HG03095 (cell line): ENCODE measurements at regions not wholly inside any gene's neighbourhood (a gene's known extent, or its start where the extent isn't known, plus 50 kb on each side); places are given as distances from the start of the nearest gene placed in this dataset.
"Not testable (repeated sequence)": the region's sequence is repeated elsewhere in the genome, so short reads cannot be mapped to it uniquely, and the experiment has no call there.

Experiments used
- ATAC-seq: cut with Tn5 transposase; IDR thresholded peaks from one replicate; pipeline ENCODE4 v1.9.1; 2021; ENCODE audit warnings: moderate library complexity; ENCODE audit not compliant: unreplicated experiment

DNA sequence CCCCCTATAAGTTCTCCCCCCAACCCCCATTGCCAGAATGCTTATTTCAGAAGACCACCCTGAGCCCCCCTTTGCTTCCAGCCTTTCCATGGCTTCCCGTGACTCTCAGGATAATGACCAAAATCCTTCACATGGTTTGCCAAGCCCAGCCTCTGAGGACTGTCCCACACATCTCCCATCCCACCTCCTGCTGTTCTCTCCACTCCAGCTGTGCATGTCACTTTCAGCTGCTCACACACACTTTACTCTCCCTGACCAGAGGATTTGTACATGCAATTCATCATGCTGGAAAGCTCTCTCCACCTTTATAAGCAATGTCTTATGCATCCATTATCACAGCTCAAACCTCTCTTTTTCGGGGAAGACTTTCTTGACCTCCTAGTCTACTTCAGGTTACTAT lies 164.2 kb downstream of the PRL start:
- ATAC-seq: no peak

DNA sequence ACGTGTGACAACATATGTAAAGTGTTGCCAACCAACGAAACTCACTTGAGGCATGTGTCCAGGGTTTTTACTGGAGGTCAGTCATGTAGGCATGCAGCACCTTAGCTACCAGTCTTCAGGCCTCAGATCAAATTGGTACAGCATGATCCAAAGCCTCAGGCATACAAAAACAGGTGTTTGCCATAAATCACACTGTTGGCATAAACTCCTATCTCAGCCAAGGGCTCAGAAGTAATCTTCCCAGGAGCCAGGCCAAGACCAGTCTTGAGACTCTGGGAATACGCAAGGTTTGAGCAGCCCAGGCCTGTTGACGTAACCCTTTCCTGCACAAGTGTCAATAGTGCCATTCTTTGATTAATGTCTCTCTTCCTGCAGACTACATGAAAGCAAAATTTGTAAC lies 163.5 kb downstream of the PRL start:
- ATAC-seq: no peak

DNA sequence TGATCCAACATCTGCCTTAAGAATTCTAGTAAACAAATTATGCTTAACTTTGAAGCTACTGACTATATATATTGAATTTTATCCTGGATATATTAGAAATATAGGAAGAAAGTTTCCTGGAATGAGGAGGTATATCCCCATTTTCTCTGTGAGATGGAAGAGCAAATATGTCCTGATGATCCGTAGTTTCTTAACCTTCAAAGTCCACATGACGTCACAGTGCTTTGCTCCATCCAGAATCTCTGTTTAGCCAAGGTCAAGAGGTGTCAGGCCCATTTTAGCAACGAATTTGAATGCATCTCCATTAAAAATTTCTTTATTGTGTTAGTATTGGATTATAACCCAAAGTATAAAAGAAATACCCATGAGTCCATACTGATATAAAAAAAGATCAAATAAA lies 162.5 kb downstream of the PRL start:
- ATAC-seq: no peak

DNA sequence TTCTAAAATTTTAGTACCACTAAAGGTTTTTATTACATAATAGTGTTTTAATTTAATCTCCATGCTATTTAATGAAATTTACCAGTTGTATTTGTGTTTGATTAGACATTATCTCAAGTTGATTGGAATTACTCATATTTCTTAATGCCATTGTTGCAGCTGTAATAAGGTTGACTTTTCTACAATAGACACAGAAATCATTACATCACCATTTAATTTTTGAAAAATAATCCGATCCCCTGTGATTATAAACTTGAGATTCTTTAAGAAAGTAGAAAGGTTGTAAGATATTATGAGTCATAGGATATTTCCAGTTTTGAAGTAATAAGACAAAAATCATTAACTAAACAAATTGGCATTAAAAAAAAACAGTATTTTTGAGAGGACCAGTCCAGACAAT lies 161.4 kb downstream of the PRL start:
- ATAC-seq: no peak

DNA sequence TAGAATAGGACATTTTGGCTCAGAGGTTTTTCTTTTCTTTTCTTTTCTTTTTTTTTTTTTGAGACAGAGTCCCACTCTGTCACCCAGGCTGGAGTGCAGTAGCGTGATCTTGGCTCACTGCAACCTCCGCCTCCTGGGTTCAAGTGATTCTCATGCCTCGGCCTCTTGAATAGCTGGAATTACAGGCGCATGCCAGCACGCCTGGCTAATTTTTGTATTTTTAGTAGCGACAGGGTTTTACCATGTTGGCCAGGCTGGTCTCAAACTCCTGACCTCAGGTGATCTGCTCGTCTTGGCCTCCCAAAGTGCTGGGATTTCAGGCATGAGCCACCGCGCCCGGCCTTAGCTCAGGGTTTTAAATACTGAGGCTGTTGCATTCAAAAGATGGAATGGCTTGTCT lies 156.1 kb downstream of the PRL start:
- ATAC-seq: not testable (repeated sequence)

DNA sequence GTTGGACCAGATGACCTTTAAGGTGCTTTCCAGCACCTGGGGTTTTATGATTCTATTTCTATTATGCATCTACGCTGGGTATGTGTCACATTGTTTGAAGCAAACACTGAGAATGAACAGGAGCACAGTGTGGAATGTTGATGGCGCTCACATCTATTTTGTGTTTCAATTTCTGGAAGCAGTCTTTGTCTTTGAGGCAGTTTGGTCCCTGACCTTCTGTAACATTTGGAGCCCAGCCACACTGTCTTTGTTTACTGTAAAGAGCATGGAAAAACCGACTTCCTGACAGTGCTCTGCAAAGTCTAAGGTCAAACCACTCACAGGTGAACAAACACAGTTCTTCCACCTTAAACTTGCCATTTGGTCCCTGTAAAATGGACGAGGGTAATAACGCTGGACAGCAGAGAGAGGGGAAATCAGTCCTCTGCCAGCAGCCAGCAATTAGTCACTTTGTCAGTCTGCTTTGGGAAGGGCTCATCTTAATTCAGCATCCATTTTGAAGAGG lies 155.5 kb downstream of the PRL start:
- no peak for ATAC-seq

DNA sequence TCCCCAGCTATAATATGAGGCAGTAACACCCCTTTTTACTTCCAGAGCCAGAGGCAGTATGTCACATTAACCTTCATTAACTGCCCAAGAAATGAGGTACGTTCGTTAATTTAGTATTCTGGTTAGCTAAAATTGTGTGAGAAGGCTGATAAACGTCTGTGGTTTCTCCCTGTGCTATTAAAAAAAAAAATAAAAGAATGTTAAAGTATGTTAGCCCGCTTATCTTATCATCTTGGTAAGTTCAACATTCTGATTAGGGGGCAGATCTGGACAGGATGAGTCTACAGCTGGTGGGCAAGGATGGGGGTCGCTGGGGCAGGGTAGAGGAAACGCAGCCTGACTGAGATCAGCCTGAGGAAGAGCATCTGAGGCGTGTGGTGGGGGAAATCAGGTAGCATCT lies 154.0 kb downstream of the PRL start:
- ATAC-seq: no peak

DNA sequence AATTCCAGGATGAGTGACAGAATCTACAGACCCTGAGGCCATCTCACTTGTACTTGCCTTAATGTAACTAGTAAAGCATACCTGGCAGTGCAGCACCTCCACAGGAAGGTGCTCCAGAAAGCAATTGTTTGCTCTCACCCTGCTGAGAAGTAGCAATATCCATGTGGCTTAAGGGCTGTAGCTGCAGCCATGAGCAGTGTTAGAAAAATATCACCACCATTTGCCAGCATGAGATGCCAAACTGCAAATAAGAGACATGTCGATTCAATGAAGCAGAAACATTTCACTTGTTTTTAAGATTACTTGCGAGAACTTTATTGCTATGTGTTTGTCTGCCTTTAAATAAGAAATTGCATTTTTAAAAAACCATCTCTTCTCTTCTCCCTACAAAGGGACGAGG lies 151.5 kb downstream of the PRL start:
- no peak for ATAC-seq

DNA sequence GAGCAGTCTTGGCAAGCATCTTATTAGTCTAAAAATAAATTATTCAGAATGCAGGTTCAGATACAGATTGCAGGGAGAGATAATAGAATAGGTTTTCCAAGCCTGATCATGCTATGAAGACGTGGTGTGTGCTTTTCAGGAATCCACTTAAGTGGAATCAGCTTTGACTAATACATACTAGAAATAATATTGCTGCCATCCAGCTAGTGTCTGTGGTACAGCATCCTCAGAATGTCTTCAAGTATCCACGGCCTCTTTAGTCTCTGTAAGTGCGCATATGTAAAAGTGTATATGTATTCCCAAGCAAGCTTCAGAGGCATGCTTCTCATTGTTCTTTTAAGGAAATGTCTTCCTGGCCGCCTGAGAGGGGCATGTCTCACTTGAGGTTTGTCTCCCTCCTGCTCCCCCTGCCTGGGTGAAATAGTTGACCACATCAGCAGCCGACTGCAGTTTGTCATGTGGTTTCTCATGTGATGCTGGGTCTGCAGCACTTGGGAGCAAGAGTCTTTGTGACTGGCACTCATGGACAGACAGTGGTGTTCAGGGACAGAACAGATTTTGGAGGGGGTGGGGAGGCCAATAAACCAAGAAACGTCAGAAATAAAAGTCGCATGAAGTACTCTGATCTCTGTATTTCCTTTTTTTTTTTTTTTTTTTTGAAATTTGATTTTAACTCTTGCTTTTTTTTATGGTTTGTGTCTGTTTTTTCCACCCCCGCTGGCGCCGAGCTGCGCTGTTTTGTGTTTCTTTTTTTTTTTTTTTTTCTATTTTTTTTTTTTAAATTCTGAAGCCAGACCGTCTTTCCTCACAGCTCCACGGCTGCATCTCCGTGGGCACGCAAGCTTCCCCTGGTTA lies 150.8 kb downstream of the PRL start:
- no peak for ATAC-seq

DNA sequence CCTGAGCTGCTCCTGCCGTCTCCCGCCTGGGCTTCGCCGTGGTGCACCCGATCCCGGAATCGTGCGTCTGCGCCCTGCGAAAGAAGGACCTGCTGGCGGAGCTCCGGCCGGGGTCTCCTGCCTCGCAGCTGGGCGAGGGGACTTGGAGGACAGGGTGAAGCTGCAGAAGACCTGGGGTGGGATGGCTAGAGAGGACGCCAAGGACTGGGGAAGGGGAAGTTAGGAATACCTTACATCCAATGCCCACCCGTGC lies 150.2 kb downstream of the PRL start:
- ATAC-seq: no peak

DNA sequence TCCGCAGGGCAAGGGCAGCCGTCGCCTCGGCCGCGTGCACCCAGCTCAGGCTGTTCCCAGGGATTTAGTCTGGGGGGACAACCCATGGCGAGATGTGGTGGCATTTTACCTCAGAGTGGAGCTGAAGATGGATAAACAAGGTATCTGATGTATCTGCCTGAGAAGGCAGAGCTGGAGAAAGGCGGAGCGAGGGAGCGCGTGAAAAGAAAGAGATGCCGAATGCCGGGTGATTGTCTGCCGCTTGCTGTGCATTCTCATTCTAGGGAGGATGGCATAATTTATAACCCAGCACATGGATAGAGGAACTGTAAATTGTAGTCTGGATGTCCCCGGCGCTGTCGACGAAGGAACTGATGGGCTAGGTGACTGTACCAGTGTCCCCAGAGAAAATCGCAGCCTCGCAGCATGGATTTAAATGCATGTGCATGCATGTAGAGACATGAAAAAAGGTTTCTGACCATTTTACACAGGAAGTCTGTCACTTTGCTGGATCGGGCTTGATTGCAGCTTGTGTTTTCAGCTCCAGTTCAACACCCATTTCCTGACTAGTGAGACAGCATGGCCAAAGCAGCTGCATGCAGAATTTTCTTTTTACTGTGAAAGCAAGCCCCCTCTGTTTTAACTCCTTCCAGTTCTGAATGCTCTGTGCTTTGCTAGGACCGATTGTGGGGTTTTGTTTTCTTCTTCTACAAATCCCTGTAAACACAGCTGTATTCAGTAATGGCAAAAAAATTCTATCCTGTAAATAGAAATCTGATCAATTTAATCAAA lies 149.7 kb downstream of the PRL start:
- no peak for ATAC-seq

DNA sequence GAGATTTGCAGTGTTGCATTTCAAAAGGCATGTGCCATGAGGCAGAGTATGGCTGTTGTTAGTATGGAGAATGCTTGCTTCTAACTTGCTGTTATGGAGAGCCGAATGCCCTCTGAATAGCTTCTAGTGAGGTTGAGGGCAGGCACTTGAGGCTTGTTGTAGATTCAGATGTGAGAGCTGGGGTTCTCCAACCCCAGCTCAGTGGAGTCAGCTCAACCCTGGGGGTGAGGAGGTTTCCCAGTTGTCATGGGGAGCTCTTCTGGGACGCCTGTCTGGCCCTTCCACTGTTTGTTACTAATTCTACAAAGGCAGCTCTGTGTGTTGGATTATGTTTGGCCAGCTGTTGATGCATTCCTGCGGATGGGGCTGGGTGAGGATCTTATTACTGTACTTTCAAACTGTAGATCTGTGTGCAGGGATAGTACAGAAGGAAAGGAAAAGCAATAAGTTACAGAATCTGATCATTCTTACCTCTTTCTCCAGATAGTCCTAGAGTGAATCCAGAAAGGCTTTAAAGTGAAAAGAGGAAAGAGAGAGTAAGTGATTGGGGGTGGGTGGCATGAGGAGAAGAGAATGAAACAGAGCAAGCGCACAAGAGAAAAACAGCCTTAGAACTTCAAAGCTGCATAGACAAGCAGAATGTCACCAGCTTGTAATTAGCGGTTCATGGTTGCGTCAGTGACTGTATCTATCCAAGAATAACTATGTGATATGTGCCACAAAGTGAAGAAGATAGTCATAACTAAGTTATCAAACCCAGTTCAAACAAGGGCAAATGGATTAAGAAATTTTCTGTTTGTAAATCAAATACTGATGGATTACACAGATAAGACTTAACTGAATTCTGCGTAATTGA lies 148.7 kb downstream of the PRL start:
- ATAC-seq: no peak

DNA sequence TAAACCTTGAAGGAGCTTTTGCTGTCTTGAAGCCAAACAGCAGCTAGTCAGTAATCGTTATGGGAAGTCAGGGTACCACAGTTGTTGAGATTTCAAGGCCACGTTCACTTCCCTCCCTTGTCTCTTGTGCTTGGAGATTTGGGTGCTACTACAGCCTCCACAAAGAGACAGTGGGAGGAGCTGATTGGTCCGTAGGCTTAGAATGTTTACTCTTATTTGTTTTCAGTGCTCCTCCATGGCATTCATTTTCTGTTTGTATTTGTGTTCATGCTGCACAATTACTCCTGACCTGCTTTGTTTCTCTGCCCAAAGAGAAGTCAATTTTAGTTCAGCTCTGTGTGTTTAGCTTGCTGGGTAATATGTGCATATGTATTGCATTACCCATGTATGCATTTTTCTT lies 147.7 kb downstream of the PRL start:
- ATAC-seq: no peak

DNA sequence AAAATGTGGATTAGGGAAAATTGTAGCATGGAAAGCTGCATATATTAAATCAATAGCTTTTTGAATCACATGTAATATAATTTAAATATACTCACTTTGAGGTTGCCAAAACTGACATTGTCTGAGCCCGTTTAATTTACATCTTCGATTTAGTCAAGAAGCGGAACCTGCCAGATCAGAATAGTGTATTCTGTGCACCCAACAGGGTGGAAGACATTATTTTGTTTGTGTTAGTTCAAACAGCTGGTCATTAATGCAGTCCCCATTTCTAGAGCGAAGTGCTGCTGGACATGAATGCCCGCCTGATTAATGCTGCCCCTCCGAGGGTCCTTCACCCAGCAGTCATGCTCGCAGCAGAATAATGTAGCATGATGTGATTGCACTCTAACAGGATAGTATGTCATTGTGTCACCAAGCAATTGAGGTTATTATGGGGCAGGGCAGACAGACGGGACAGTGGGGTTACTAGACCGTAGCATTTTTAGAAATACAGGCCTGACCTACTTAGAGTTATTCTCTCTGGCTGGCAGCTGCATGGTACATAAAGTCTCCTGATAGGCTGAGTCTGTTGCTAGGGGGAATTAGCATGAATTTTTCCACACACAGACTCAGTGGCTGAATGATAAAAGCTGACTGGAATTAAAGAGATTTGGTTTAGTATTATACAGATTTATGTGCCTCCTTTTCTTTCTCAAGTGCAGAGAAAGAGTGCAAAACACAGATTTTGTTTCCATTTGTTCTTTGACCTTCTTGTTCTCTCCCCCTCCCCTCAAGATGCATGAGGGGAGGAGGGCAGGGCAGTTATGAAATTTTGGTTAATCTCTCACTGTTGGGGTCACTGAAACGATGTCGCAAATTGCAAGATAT lies 147.1 kb downstream of the PRL start:
- no peak for ATAC-seq

DNA sequence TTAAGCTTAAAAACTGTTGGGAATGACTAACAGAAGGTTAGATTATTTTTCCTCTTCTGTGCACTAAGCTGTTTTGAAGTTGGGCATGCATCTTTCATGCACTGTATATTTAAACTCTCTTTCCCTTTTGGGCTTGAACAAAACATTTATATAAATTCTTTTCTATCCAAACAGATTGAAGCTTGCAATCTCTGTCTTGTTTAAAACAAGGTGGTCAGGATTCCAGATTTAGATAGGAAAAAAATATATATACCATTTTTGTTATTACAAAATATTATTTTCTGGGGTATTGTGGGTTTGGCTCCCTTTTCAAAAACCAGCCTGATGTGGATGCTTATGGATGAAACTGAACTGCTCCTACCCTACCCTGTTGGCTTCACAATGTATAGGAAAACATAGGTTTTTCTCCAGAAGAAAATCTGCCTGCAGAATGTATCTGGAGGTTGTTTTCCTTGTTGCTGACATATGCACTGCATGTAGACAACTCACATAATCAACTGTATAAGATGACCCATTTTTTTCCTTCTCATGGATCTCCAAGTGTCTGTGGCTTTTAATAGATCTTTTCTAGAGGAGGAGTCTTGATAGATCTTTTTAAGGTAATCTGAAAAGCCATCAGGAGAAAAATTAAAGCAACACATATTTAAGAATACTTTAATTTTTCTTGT lies 146.3 kb downstream of the PRL start:
- ATAC-seq: no peak

DNA sequence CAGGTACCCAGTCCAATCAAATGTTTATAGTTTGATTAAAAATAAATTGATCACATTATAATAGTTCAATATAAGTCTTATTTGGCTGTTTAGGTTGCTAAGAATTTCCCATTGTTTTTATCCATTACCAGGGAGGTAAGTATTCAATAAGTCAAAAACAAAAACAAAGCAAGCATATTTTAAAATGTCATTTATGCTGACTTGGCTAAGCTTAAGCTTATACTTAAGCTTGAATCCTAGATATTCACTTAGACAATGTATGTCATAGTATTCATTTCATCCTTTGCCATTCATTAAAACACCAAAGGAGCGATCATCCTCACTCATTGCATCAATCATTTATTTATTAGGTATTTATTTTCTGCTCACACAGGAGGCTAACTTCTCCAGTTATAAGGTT lies 144.9 kb downstream of the PRL start:
- no peak for ATAC-seq

DNA sequence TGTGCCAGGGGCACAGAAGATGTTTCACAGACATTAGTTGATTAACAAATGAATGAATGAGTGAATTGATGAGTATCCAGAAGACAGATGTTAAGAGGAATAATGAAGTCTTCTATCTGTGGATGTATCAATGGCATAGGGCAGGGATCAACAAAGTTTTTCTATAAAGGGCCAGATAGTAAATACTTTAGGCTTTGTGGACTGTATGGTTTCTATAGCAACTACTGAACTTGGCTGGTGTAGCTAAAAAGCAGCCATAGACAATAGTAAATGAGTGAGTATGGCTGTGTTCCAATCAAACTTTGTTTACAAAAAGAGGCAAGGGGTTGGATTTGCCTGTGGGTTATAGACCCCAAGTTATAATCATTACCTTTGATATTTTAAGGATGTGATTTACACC lies 144.0 kb downstream of the PRL start:
- ATAC-seq: no peak

DNA sequence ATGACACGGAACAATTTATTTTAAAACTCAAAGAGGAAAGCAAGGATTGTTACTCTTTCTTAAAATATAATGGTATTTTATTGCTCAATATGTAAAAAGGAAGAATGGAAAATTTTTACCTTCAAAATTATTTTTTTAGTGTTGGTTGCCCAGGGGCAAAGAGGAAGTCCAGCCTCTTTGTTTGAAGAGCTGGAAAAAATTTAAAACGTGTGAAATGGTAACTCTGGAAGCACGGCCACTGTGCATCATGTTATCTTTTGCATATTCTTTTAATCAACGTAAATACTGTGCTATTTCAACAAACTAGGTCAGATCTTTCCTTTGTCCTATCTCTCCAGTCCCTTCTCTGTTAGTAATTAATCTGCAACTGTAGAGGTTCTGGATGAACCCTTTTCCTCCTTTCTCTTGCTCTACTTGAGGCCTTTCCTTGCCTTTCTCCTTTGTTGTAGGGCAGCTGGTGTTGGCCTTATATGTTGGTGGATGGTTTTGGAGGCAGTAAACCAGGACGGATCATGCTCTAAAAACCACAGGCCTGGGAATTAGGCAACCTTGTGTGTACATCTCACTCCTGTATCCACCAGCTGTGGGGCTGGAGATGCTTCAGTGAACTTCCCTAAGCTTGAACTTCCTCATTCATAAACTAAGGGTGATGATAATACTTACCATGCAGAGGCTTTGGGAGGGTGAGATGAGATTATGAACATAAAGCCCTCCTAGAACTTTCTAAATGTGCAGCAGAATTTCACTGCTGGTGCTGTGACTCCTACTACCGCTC lies 143.3 kb downstream of the PRL start:
- ATAC-seq: no peak

DNA sequence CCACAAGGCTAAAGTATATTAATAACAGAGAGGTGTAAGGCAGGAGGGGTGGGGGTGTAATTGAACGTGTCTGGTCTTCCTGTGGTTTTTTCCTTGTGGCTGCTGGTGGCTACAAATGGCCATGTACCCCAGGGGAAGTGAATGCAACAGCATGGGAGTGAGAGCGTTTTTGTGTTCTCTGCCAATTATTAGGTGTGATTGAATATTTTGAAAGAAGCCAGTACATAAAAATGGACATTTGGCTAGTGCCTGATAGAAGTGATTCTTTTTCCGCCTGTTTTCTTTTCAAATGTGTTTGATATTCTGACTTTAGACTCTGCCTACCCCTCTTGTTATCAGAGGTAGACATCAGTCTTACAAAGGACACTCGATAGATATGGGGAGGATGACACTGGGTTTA lies 141.3 kb downstream of the PRL start:
- ATAC-seq: no peak
